Stimulated activated naive CD8-positive, alpha-beta T cell treated with anti-CD3 and anti-CD28 coated beads, Interleukin-15, amount 100 ng/mL, for 72 hours (primary cell): ENCODE measurements at regions not wholly inside any gene's neighbourhood (a gene's known extent, or its start where the extent isn't known, plus 50 kb on each side); places are given as distances from the start of the nearest gene placed in this dataset.
A peak's percentile ranks its signal among the peaks of the same experiment; 100 is the strongest.

Source experiments
- ATAC-seq: fragments of 150-1000 bp; cut with Tn5 transposase; 2 replicates; pipeline ENCODE4 v1.10.0; 2021; ENCODE audit warnings: mild to moderate bottlenecking, moderate library complexity
- DNase-seq, 2 donors: peaks; one replicate each; pipeline ENCODE4 v3.0.0; 2021 to 2022
- H3K27ac Mint-ChIP-seq, 2 donors: one replicate each; pipeline ENCODE4 v1.8.0; 2022; ENCODE audit warnings: mild to moderate bottlenecking in 2 of 2, mixed read lengths in 2 of 2, moderate library complexity in 2 of 2
- H3K27me3 Mint-ChIP-seq: one replicate; pipeline ENCODE4 v1.8.0; 2022; ENCODE audit warnings: mixed read lengths
- H3K4me1 Mint-ChIP-seq: one replicate; pipeline ENCODE4 v1.8.0; 2022; ENCODE audit warnings: mild to moderate bottlenecking, mixed read lengths
- H3K4me3 Mint-ChIP-seq, 2 donors: one replicate each; pipeline ENCODE4 v1.8.0; 2022; ENCODE audit warnings: mild to moderate bottlenecking in 2 of 2, mixed read lengths in 2 of 2, moderate library complexity in 1 of 2
- H3K9me3 Mint-ChIP-seq, 2 donors: one replicate each; pipeline ENCODE4 v1.8.0; 2022; ENCODE audit warnings: mixed read lengths in 2 of 2

- no peak for ATAC-seq
- Mint-ChIP-seq H3K27me3 (no peaks in the 10 kb centered on the region), H3K4me3 (no peak overlapping the region), H3K9me3 (no peaks in the 10 kb centered on the region), H3K4me1 (no peaks in the 10 kb centered on the region), H3K27ac (no peak overlapping the region)
- no peak for DNase-seq
Observed at GRCh38 chr2:220185766-220186305, 558.4 kb downstream of the SLC4A3 start.

- DNase-seq, result no peak
- H3K27me3 Mint-ChIP-seq, result no peaks in the 10 kb centered on the region
- no peak overlapping the region for H3K4me3 Mint-ChIP-seq
- peak; percentile 53 for ATAC-seq
- H3K27ac Mint-ChIP-seq, result no peak overlapping the region
- no peaks in the 10 kb centered on the region for H3K4me1 Mint-ChIP-seq
- peaks cover 0 to 4% of the 10 kb centered on the region in 2 donors for H3K9me3 Mint-ChIP-seq
Observed at GRCh38 chr2:220188031-220188430, 560.6 kb downstream of the SLC4A3 start.

GRCh38 chr2:220191031-220191430 lies 563.6 kb downstream of the SLC4A3 start:
- no peaks in the 10 kb centered on the region for H3K4me1 Mint-ChIP-seq
- no peak overlapping the region for H3K27ac Mint-ChIP-seq
- ATAC-seq (no peak), DNase-seq (no peak)
- no peaks in the 10 kb centered on the region for H3K27me3 Mint-ChIP-seq
- peaks cover 4 to 7% of the 10 kb centered on the region in 2 donors for H3K9me3 Mint-ChIP-seq
- no peak overlapping the region for H3K4me3 Mint-ChIP-seq

- peaks cover 4 to 7% of the 10 kb centered on the region in 2 donors for H3K9me3 Mint-ChIP-seq
- H3K27me3 Mint-ChIP-seq, result no peaks in the 10 kb centered on the region
- DNase-seq, result no peak
- H3K4me3 Mint-ChIP-seq, result no peak overlapping the region
- H3K27ac Mint-ChIP-seq, result no peak overlapping the region
- no peak for ATAC-seq
- no peaks in the 10 kb centered on the region for H3K4me1 Mint-ChIP-seq
Observed at GRCh38 chr2:220191737-220192136, 564.3 kb downstream of the SLC4A3 start.

- no peaks in the 10 kb centered on the region for H3K27me3 Mint-ChIP-seq
- peaks cover 4 to 7% of the 10 kb centered on the region in 2 donors for H3K9me3 Mint-ChIP-seq
- no peaks in the 10 kb centered on the region for H3K4me1 Mint-ChIP-seq
- no peak overlapping the region for H3K27ac Mint-ChIP-seq
- ATAC-seq (no peak), DNase-seq (no peak)
- H3K4me3 Mint-ChIP-seq, result no peak overlapping the region
Observed at GRCh38 chr2:220192994-220193753, 565.7 kb downstream of the SLC4A3 start.

GRCh38 chr2:220194630-220195584 lies 567.5 kb downstream of the SLC4A3 start:
- Mint-ChIP-seq H3K27ac (no peak overlapping the region), H3K4me3 (no peak overlapping the region), H3K4me1 (no peaks in the 10 kb centered on the region), H3K9me3 (peaks cover 4 to 7% of the 10 kb centered on the region in 2 donors), H3K27me3 (no peaks in the 10 kb centered on the region)
- ATAC-seq, result no peak
- DNase-seq, result no peak

GRCh38 chr2:220198896-220199295 lies 571.5 kb downstream of the SLC4A3 start:
- DNase-seq (no peak), ATAC-seq (no peak)
- no peak overlapping the region for H3K4me3 Mint-ChIP-seq
- no peak overlapping the region for H3K27ac Mint-ChIP-seq
- H3K4me1 Mint-ChIP-seq, result no peaks in the 10 kb centered on the region
- peaks cover 0 to 12% of the 10 kb centered on the region in 2 donors for H3K9me3 Mint-ChIP-seq
- no peaks in the 10 kb centered on the region for H3K27me3 Mint-ChIP-seq

- ATAC-seq, result no peak
- Mint-ChIP-seq H3K4me1 (no peaks in the 10 kb centered on the region), H3K4me3 (no peak overlapping the region), H3K9me3 (peaks cover 0 to 5% of the 10 kb centered on the region in 2 donors), H3K27me3 (no peaks in the 10 kb centered on the region), H3K27ac (no peak overlapping the region)
- no peak for DNase-seq
Observed at GRCh38 chr2:220202066-220202465, 574.6 kb downstream of the SLC4A3 start.

- H3K4me3 Mint-ChIP-seq, result no peak overlapping the region
- no peaks in the 10 kb centered on the region for H3K9me3 Mint-ChIP-seq
- H3K27me3 Mint-ChIP-seq, result no peaks in the 10 kb centered on the region
Observed at GRCh38 chr2:220209093-220209492, 581.7 kb downstream of the SLC4A3 start.

GRCh38 chr2:220209751-220210150 lies 582.3 kb downstream of the SLC4A3 start:
- Mint-ChIP-seq H3K27me3 (no peaks in the 10 kb centered on the region), H3K4me1 (no peaks in the 10 kb centered on the region), H3K9me3 (no peaks in the 10 kb centered on the region), H3K4me3 (no peak overlapping the region), H3K27ac (no peak overlapping the region)
- DNase-seq (no peak), ATAC-seq (no peak)

More at GRCh38 chr2:220209093-220209492, 581.7 kb downstream of the SLC4A3 start:
- Mint-ChIP-seq H3K4me1 (no peaks in the 10 kb centered on the region), H3K27ac (no peak overlapping the region)
- no peak for DNase-seq
- ATAC-seq, result no peak

GRCh38 chr2:220212296-220213080 lies 585.1 kb downstream of the SLC4A3 start:
- Mint-ChIP-seq H3K4me1 (no peaks in the 10 kb centered on the region), H3K27me3 (no peaks in the 10 kb centered on the region), H3K27ac (no peak overlapping the region), H3K4me3 (no peak overlapping the region), H3K9me3 (no peaks in the 10 kb centered on the region)
- no peak for DNase-seq
- no peak for ATAC-seq

- Mint-ChIP-seq H3K4me1 (no peaks in the 10 kb centered on the region), H3K27ac (no peak overlapping the region), H3K9me3 (peaks cover 7 to 8% of the 10 kb centered on the region in 2 donors), H3K27me3 (no peaks in the 10 kb centered on the region), H3K4me3 (no peak overlapping the region)
- no peak for ATAC-seq
- DNase-seq, result no peak
Observed at GRCh38 chr2:220215785-220216184, 588.4 kb downstream of the SLC4A3 start.

- no peaks in the 10 kb centered on the region for H3K27me3 Mint-ChIP-seq
- H3K4me3 Mint-ChIP-seq, result no peak overlapping the region
- no peak overlapping the region for H3K27ac Mint-ChIP-seq
- no peaks in the 10 kb centered on the region for H3K4me1 Mint-ChIP-seq
- peaks cover 7 to 8% of the 10 kb centered on the region in 2 donors for H3K9me3 Mint-ChIP-seq
- DNase-seq (no peak), ATAC-seq (no peak)
Observed at GRCh38 chr2:220219371-220219770, 591.9 kb downstream of the SLC4A3 start.

- Mint-ChIP-seq H3K27ac (no peak overlapping the region), H3K27me3 (no peaks in the 10 kb centered on the region), H3K4me3 (no peak overlapping the region), H3K9me3 (peaks cover 7 to 8% of the 10 kb centered on the region in 2 donors), H3K4me1 (no peaks in the 10 kb centered on the region)
- ATAC-seq (no peak), DNase-seq (no peak)
Observed at GRCh38 chr2:220220009-220220408, 592.6 kb downstream of the SLC4A3 start.

GRCh38 chr2:220221992-220222391 lies 594.6 kb downstream of the SLC4A3 start:
- H3K9me3 Mint-ChIP-seq, result peaks cover 7 to 8% of the 10 kb centered on the region in 2 donors

More at GRCh38 chr2:220221992-220222391, 594.6 kb downstream of the SLC4A3 start:
- H3K27ac Mint-ChIP-seq, result no peak overlapping the region
- no peaks in the 10 kb centered on the region for H3K4me1 Mint-ChIP-seq
- DNase-seq, result no peak
- no peak overlapping the region for H3K4me3 Mint-ChIP-seq
- H3K27me3 Mint-ChIP-seq, result no peaks in the 10 kb centered on the region
- no peak for ATAC-seq
